HG03521 (cell line): ENCODE measurements at regions not wholly inside any gene's neighbourhood (a gene's known extent, or its start where the extent isn't known, plus 50 kb on each side); places are given as distances from the start of the nearest gene placed in this dataset.

Experiments
- ATAC-seq: cut with Tn5 transposase; IDR thresholded peaks from one replicate; pipeline ENCODE4 v1.9.1; 2021; ENCODE audit warnings: mild to moderate bottlenecking, moderate library complexity; ENCODE audit not compliant: unreplicated experiment

GRCh38 chr12:91344408-91344807 is 161.8 kb upstream of the DCN start:
- no peak for ATAC-seq

- no peak for ATAC-seq
Observed at GRCh38 chr12:91343010-91343409, 160.4 kb upstream of the DCN start.

GRCh38 chr12:91339106-91339505 is 156.5 kb upstream of the DCN start:
- no peak for ATAC-seq

- ATAC-seq: no peak
Observed at GRCh38 chr12:91335699-91336098, 153.1 kb upstream of the DCN start.

- ATAC-seq: no peak
Observed at GRCh38 chr12:91333966-91334365, 151.3 kb upstream of the DCN start.

GRCh38 chr12:91332302-91332701 is 149.7 kb upstream of the DCN start:
- no peak for ATAC-seq

GRCh38 chr12:91331371-91331770 is 148.8 kb upstream of the DCN start:
- ATAC-seq: no peak

- no peak for ATAC-seq
Observed at GRCh38 chr12:91328451-91328850, 145.8 kb upstream of the DCN start.

- no peak for ATAC-seq
Observed at GRCh38 chr12:91327889-91328288, 145.3 kb upstream of the DCN start.

GRCh38 chr12:91327131-91327530 is 144.5 kb upstream of the DCN start:
- ATAC-seq: no peak

GRCh38 chr12:91326058-91327027 is 143.7 kb upstream of the DCN start:
- ATAC-seq: peak; percentile 65

GRCh38 chr12:91320999-91321398 is 138.4 kb upstream of the DCN start:
- no peak for ATAC-seq

GRCh38 chr12:91319071-91319760 is 136.6 kb upstream of the DCN start:
- ATAC-seq: no peak

GRCh38 chr12:91317306-91317705 is 134.7 kb upstream of the DCN start:
- ATAC-seq: no peak

- no peak for ATAC-seq
Observed at GRCh38 chr12:91316907-91317269, 134.3 kb upstream of the DCN start.

GRCh38 chr12:91316161-91316906 is 133.7 kb upstream of the DCN start:
- no peak for ATAC-seq

GRCh38 chr12:91311081-91311480 is 128.5 kb upstream of the DCN start:
- no peak for ATAC-seq

- ATAC-seq: no peak
Observed at GRCh38 chr12:91309450-91309849, 126.8 kb upstream of the DCN start.

GRCh38 chr12:91307957-91308670 is 125.5 kb upstream of the DCN start:
- no peak for ATAC-seq

- no peak for ATAC-seq
Observed at GRCh38 chr12:91290354-91290753, 107.7 kb upstream of the DCN start.

- ATAC-seq: no peak
Observed at GRCh38 chr12:91289906-91290305, 107.3 kb upstream of the DCN start.
